RWPE2 (cell line): ENCODE measurements at regions not wholly inside any gene's neighbourhood (a gene's known extent, or its start where the extent isn't known, plus 50 kb on each side); places are given as distances from the start of the nearest gene placed in this dataset.

Source experiments
- ATAC-seq: fragments of 200-7000 bp; cut with Tn5 transposase; 3 replicates; pipeline ENCODE4 v1.9.1; 2021; ENCODE audit warnings: low read depth
- DNase-seq: peaks from one replicate; pipeline ENCODE4 v3.0.0-alpha.2; 2020; ENCODE audit warnings: low spot score
- H3K27ac ChIP-seq: fragments of 450-650 bp; 2 replicates; pipeline ENCODE4 v1.5.1; 2017; ENCODE audit warnings: mild to moderate bottlenecking; ENCODE audit not compliant: poor library complexity, severe bottlenecking
- H3K27me3 ChIP-seq: fragments of 250-450 bp; sonication (Bioruptor Pico); 2 replicates; pipeline ENCODE4 v1.5.1; 2021; ENCODE audit warnings: mild to moderate bottlenecking, moderate library complexity; ENCODE audit not compliant: insufficient read depth, poor library complexity, severe bottlenecking
- H3K36me3 ChIP-seq: fragments of 250-450 bp; sonication (Bioruptor Pico); 2 replicates; pipeline ENCODE4 v1.5.1; 2020; ENCODE audit warnings: low read depth, mild to moderate bottlenecking, moderate library complexity
- H3K4me1 ChIP-seq: fragments of 250-450 bp; sonication (Bioruptor Pico); 2 replicates; pipeline ENCODE4 v1.5.1; 2021; ENCODE audit warnings: mild to moderate bottlenecking, moderate library complexity; ENCODE audit not compliant: insufficient read depth, poor library complexity, severe bottlenecking
- H3K4me3 ChIP-seq: fragments of 250-450 bp; sonication (Bioruptor Pico); 2 replicates; pipeline ENCODE4 v1.5.1; 2021; ENCODE audit warnings: mild to moderate bottlenecking, moderate library complexity; ENCODE audit not compliant: severe bottlenecking
- H3K9me3 ChIP-seq: fragments of 250-450 bp; sonication (Bioruptor Pico); 2 replicates; pipeline ENCODE4 v1.5.1; 2021; ENCODE audit warnings: mild to moderate bottlenecking, moderate library complexity; ENCODE audit not compliant: severe bottlenecking
- CTCF ChIP-seq: fragments of 450-650 bp; IDR thresholded peaks from one replicate; pipeline ENCODE4 v1.5.1; 2017; ENCODE audit warnings: mild to moderate bottlenecking, moderate library complexity; ENCODE audit not compliant: poor library complexity, severe bottlenecking

GRCh38 chr9:74336161-74336560 lies 161.0 kb upstream of the RORB start:
- Histone ChIP-seq H3K36me3 (no peaks in the 10 kb centered on the region), H3K27ac (no peak overlapping the region), H3K9me3 (no peaks in the 10 kb centered on the region), H3K4me1 (no peaks in the 10 kb centered on the region), H3K27me3 (no peaks in the 10 kb centered on the region), H3K4me3 (no peak overlapping the region)
- no peak for DNase-seq
- no peak for TF ChIP-seq CTCF
- no peak for ATAC-seq

DNA sequence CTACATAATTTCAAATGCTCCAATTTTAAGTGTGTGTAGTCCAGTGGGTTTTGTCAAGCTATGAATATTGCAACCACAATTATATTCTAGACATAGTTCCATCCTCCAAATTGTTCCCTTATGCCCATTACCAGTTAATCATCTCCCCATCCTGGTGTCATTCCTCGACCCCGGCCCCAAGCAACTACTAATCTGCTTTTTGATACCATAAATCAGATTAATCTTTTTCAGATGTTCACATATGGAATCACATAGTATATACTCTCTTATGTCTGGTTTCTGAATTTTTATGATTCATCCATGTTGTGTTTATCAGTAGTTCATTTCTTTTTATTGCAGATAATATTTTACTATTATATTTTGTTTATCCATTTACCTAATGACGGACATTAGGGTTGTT lies 148.4 kb upstream of the RORB start:
- TF ChIP-seq CTCF, result no peak
- Histone ChIP-seq H3K4me3 (no peak overlapping the region), H3K27me3 (no peaks in the 10 kb centered on the region), H3K9me3 (no peaks in the 10 kb centered on the region), H3K36me3 (no peaks in the 10 kb centered on the region), H3K27ac (no peak overlapping the region), H3K4me1 (no peaks in the 10 kb centered on the region)
- no peak for DNase-seq
- no peak for ATAC-seq

GRCh38 chr9:74355107-74355506 lies 142.0 kb upstream of the RORB start:
- Histone ChIP-seq H3K27me3 (peaks cover 4% of the 10 kb centered on the region), H3K4me1 (no peaks in the 10 kb centered on the region), H3K9me3 (no peaks in the 10 kb centered on the region), H3K27ac (no peak overlapping the region), H3K36me3 (no peaks in the 10 kb centered on the region), H3K4me3 (no peak overlapping the region)
- no peak for DNase-seq
- ATAC-seq, result no peak
- no peak for TF ChIP-seq CTCF

DNA sequence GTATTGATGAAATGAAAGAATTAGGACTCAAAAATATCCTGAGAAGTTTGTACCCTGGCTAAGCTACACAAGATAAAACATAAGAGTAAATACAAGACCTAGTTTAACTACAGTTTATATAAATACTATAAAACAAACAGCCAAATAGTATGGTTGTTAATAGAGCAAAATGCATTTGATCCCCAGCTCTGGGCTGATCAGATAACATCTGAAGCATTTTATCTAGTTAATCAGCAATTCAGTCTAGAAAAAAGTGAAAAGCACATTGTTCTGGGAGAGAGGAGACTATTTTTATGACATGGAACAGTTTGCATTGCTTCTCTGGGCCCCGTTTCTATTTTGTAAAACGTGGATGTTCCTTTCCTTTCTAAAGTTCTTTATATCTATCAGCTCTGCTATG lies 139.6 kb upstream of the RORB start:
- no peak for TF ChIP-seq CTCF
- ATAC-seq (no peak), DNase-seq (no peak)
- Histone ChIP-seq H3K27ac (no peak overlapping the region), H3K36me3 (no peaks in the 10 kb centered on the region), H3K9me3 (no peaks in the 10 kb centered on the region), H3K27me3 (peaks cover 4% of the 10 kb centered on the region), H3K4me1 (no peaks in the 10 kb centered on the region), H3K4me3 (no peak overlapping the region)

GRCh38 chr9:74358959-74359358 lies 138.2 kb upstream of the RORB start:
- DNase-seq (no peak), ATAC-seq (no peak)
- no peak overlapping the region for H3K27ac ChIP-seq
- H3K36me3 ChIP-seq, result no peaks in the 10 kb centered on the region
- H3K4me3 ChIP-seq, result no peak overlapping the region
- peaks cover 4% of the 10 kb centered on the region for H3K27me3 ChIP-seq
- TF ChIP-seq CTCF, result no peak
- H3K9me3 ChIP-seq, result no peaks in the 10 kb centered on the region
- H3K4me1 ChIP-seq, result no peaks in the 10 kb centered on the region
